Progenitor cell of endocrine pancreas (in vitro differentiated cells): ENCODE measurements at regions not wholly inside any gene's neighbourhood (a gene's known extent, or its start where the extent isn't known, plus 50 kb on each side); places are given as distances from the start of the nearest gene placed in this dataset.
"Not testable (repeated sequence)": the region's sequence is repeated elsewhere in the genome, so short reads cannot be mapped to it uniquely, and the experiment has no call there.

Experiments
- DNase-seq: peaks from one replicate; pipeline ENCODE4 v3.0.0; 2021; ENCODE audit warnings: low spot score; ENCODE audit not compliant: unreplicated experiment
- H3K27ac Mint-ChIP-seq: 2 replicates; pipeline ENCODE4 v1.8.0; 2021; ENCODE audit warnings: mild to moderate bottlenecking, moderate library complexity, mixed read lengths
- H3K27me3 Mint-ChIP-seq: 2 replicates; pipeline ENCODE4 v1.8.0; 2021; ENCODE audit warnings: mixed read lengths
- H3K36me3 Mint-ChIP-seq: 2 replicates; pipeline ENCODE4 v1.8.0; 2022; ENCODE audit warnings: mixed read lengths; ENCODE audit not compliant: insufficient read depth
- H3K4me1 Mint-ChIP-seq: 2 replicates; pipeline ENCODE4 v1.8.0; 2021; ENCODE audit warnings: low read depth, mixed read lengths
- H3K4me3 Mint-ChIP-seq: 2 replicates; pipeline ENCODE4 v1.8.0; 2021; ENCODE audit warnings: low read depth, mild to moderate bottlenecking, moderate library complexity, mixed read lengths
- H3K9me3 Mint-ChIP-seq: 2 replicates; pipeline ENCODE4 v1.8.0; 2021; ENCODE audit warnings: low read depth, mixed read lengths
- TF ChIP-seq, protein P1 (sequence below): fragments of 200-600 bp; sonication (generic); IDR thresholded peaks from one replicate; pipeline ENCODE4 v1.5.0; 2021; ENCODE audit warnings: antibody characterized with exemption, mild to moderate bottlenecking; ENCODE audit not compliant: unreplicated experiment

DNA sequence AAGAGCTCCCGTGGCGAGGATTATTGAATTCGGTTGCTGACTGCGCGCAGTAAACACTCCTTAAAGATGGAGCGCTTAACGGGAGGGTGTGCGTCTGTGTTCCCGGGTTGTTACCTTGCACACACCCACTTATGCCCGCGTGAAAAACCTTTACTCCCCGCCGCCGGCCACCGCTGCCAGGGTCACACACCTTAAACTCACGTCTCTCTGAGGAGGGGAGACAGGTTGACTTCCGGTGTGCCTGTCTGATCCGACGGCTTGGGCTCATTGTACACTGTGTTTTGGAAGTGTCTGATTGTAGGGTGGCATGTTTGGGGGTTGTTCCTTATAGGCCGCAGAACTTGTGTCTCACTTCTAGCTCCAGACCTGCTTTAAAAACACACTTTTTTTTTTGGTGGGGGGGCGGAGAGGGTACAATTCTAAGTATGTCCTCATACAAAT is 66.8 kb downstream of the KPNA2 start:
- no peak for DNase-seq
- TF ChIP-seq, protein P1, sequence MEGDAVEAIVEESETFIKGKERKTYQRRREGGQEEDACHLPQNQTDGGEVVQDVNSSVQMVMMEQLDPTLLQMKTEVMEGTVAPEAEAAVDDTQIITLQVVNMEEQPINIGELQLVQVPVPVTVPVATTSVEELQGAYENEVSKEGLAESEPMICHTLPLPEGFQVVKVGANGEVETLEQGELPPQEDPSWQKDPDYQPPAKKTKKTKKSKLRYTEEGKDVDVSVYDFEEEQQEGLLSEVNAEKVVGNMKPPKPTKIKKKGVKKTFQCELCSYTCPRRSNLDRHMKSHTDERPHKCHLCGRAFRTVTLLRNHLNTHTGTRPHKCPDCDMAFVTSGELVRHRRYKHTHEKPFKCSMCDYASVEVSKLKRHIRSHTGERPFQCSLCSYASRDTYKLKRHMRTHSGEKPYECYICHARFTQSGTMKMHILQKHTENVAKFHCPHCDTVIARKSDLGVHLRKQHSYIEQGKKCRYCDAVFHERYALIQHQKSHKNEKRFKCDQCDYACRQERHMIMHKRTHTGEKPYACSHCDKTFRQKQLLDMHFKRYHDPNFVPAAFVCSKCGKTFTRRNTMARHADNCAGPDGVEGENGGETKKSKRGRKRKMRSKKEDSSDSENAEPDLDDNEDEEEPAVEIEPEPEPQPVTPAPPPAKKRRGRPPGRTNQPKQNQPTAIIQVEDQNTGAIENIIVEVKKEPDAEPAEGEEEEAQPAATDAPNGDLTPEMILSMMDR, result no peak
- peak overlapping the region; percentile 98 for H3K27ac Mint-ChIP-seq
- peaks cover 16% of the 10 kb centered on the region for H3K4me1 Mint-ChIP-seq
- peaks cover 12% of the 10 kb centered on the region for H3K36me3 Mint-ChIP-seq
- H3K27me3 Mint-ChIP-seq, result no peaks in the 10 kb centered on the region
- H3K9me3 Mint-ChIP-seq, result peaks cover 6% of the 10 kb centered on the region
- H3K4me3 Mint-ChIP-seq, result peak overlapping the region; percentile 94

DNA sequence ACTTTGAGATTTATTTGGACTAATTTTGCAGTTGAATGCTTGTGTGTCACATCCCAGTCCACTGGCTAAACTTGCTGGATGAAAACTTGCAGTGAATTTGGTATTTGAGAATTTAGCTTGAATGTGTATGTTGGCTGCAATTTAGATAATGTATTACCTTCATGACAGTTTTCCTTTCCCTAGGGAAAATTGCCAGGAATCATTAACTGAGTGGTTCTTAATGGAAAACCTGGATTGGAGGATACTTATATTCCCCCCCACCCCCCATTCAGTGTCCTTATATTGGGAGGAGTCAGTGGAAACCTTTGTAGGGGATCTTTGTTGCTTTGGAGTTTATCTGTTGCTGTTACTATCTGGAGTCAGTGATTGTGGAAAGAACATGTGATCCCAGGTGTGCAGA is 67.6 kb downstream of the KPNA2 start:
- Mint-ChIP-seq H3K9me3 (peaks cover 7% of the 10 kb centered on the region), H3K27me3 (no peaks in the 10 kb centered on the region), H3K36me3 (peaks cover 16% of the 10 kb centered on the region), H3K27ac (peak overlapping the region; percentile 45), H3K4me1 (peaks cover 16% of the 10 kb centered on the region), H3K4me3 (peak overlapping the region; percentile 94)
- TF ChIP-seq, protein P1, result no peak
- DNase-seq, result no peak

DNA sequence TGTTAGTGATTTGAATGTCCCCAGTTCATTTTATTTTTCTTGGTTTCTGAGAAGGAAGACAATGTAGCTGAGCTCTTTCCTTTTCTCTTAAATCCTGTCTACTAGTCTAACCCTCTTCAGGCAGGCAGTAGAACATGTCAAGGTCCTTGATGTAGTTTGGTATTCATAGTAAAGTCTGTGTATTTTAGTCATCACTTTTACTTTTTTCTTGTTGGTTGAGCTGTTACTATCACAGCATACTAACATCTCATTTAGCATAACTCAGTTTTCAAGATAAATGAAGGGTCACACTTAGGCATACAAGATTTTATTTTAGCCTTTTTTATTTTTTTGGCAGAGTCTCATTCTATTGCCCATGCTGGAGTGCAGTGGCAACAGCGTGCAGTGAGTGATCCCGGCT is 70.5 kb downstream of the KPNA2 start:
- Mint-ChIP-seq H3K27ac (no peak overlapping the region), H3K4me1 (peaks cover 16% of the 10 kb centered on the region), H3K9me3 (peaks cover 4% of the 10 kb centered on the region), H3K27me3 (no peaks in the 10 kb centered on the region), H3K36me3 (peaks cover 20% of the 10 kb centered on the region), H3K4me3 (no peak overlapping the region)
- DNase-seq, result no peak
- TF ChIP-seq, protein P1, result no peak

DNA sequence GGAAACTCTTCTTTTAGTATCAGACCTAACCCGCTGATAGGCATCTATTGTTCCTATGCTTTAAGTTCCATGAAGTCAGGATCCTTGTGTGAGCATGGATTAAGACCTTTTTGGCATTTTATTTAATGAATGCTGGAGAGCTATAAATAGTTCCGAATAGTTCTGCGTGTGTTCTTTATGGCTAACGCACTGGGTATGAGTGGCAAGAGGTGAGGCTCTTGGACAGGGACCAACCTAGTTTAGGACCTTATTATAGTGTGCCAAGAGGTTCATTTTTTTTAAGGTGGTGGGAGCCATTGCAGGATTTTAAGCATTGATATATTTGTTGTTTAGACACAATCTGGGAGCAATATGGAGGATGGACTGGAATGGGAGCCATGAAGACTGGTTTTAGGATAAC is 71.8 kb downstream of the KPNA2 start:
- no peak for DNase-seq
- Mint-ChIP-seq H3K27me3 (no peaks in the 10 kb centered on the region), H3K4me3 (no peak overlapping the region), H3K9me3 (peaks cover 4% of the 10 kb centered on the region), H3K36me3 (peaks cover 20% of the 10 kb centered on the region), H3K27ac (peak overlapping the region; percentile 27), H3K4me1 (peaks cover 16% of the 10 kb centered on the region)
- TF ChIP-seq, protein P1, result no peak

DNA sequence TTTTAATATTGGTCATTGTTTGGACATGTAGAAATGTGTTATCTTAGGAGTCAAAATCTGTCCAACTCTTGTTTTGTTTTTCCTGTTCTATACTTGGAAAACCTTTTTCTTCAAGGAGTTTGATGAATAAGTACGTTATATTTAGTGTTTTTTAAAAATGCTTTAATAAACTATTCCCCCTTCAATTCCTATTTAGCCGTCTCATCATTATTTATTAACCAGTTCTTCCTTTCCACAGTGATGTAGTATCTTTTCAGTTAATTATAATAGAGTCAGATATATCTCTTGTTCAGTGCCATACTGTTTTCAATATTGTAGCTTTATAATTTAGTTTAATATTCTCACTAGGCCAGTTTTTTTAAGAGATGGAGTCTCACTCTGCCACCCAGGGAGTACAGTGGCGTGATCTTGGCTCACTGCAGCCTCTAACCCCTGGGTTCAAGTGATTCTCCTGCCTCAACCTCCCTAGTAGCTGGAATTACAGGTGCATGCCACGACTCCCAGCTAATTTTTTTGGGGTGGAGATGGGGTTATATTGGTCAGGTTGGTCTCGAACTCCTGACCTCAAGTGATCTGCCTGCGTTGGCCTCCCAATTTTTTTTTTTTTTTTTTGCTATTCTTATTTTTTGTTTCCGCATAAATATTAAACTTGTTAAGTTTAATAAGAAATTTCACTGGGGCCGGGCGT is 72.9 kb downstream of the KPNA2 start:
- Mint-ChIP-seq H3K27me3 (no peaks in the 10 kb centered on the region), H3K4me3 (no peak overlapping the region), H3K36me3 (peaks cover 20% of the 10 kb centered on the region), H3K4me1 (peaks cover 9% of the 10 kb centered on the region), H3K9me3 (peaks cover 4% of the 10 kb centered on the region), H3K27ac (no peak overlapping the region)
- TF ChIP-seq, protein P1, result no peak
- no peak for DNase-seq

DNA sequence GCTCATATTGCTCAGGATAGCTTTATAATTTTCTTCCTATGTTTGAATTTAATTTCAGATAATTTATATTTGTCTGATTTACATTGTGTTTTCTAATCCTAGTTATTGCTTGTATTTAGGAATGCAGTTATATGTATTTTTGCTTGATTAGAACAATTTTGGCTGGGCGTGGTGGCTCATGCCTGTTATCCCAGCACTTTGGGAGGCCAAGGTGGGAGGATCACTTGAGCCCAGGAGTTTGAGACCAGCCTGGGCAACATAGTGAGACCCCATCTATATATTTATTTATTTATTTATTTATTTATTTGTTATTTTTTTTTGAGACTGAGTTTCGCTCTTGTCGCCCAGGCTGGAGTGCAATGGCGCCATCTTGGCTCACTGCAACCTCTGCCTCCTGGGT is 73.9 kb downstream of the KPNA2 start:
- H3K9me3 Mint-ChIP-seq, H3K4me1 Mint-ChIP-seq, H3K4me3 Mint-ChIP-seq, H3K27me3 Mint-ChIP-seq, DNase-seq, H3K27ac Mint-ChIP-seq: not testable (repeated sequence)
- H3K36me3 Mint-ChIP-seq, result peaks cover 23% of the 10 kb centered on the region

DNA sequence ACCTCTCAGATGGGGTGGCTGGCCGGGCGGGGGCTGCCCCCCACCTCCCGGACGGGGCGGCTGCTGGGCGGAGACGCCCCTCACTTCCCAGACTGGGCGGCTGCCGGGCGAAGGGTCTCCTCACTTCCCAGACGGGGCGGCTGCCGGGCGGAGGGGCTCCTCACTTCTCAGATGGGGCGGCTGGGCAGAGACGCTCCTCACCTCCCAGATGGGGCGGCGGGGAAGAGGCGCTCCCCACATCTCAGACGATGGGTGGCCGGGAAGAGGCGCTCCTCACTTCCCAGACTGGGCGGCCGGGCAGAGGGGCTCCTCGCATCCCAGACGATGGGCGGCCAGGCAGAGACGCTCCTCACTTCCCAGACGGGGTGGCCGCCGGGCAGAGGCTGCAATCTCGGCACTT is 80.7 kb downstream of the KPNA2 start:
- H3K9me3 Mint-ChIP-seq, H3K27me3 Mint-ChIP-seq: not testable (repeated sequence)

More for the DNA sequence above, 80.7 kb downstream of the KPNA2 start:
- H3K36me3 Mint-ChIP-seq, result peaks cover 38% of the 10 kb centered on the region
- not testable (repeated sequence) for H3K27ac Mint-ChIP-seq, H3K4me1 Mint-ChIP-seq, DNase-seq, H3K4me3 Mint-ChIP-seq
